Nephron progenitor cell (in vitro differentiated cells): ENCODE measurements at regions not wholly inside any gene's neighbourhood (a gene's known extent, or its start where the extent isn't known, plus 50 kb on each side); places are given as distances from the start of the nearest gene placed in this dataset.

Source experiments
- DNase-seq: peaks from one replicate; pipeline ENCODE4 v3.0.0; 2021
- H3K27ac Mint-ChIP-seq: 2 replicates; pipeline ENCODE4 v1.8.0; 2021; ENCODE audit warnings: mild to moderate bottlenecking, moderate library complexity, mixed read lengths
- H3K27me3 Mint-ChIP-seq: 2 replicates; pipeline ENCODE4 v1.8.0; 2021; ENCODE audit warnings: mild to moderate bottlenecking, low read depth, mixed read lengths; ENCODE audit not compliant: poor library complexity
- H3K36me3 Mint-ChIP-seq: 2 replicates; pipeline ENCODE4 v1.8.0; 2021; ENCODE audit warnings: low read depth, mixed read lengths
- H3K4me1 Mint-ChIP-seq: 2 replicates; pipeline ENCODE4 v1.8.0; 2021; ENCODE audit warnings: mixed read lengths
- H3K4me3 Mint-ChIP-seq: 2 replicates; pipeline ENCODE4 v1.8.0; 2021; ENCODE audit warnings: mild to moderate bottlenecking, moderate library complexity, mixed read lengths
- H3K9me3 Mint-ChIP-seq: 2 replicates; pipeline ENCODE4 v1.8.0; 2021; ENCODE audit warnings: mild to moderate bottlenecking, moderate library complexity, mixed read lengths
- TF ChIP-seq, protein P1 (sequence below): fragments of 200-600 bp; sonication (generic); IDR thresholded peaks from 2 replicates; pipeline ENCODE4 v1.5.0; 2021; ENCODE audit warnings: antibody characterized with exemption

GRCh38 chr4:22264261-22264660 lies 251.6 kb downstream of the ADGRA3 start:
- Mint-ChIP-seq H3K36me3 (no peaks in the 10 kb centered on the region), H3K4me3 (no peak overlapping the region), H3K27me3 (peaks cover 10% of the 10 kb centered on the region), H3K4me1 (no peaks in the 10 kb centered on the region), H3K9me3 (peaks cover 13% of the 10 kb centered on the region), H3K27ac (no peak overlapping the region)
- DNase-seq = no peak
- TF ChIP-seq, protein P1, sequence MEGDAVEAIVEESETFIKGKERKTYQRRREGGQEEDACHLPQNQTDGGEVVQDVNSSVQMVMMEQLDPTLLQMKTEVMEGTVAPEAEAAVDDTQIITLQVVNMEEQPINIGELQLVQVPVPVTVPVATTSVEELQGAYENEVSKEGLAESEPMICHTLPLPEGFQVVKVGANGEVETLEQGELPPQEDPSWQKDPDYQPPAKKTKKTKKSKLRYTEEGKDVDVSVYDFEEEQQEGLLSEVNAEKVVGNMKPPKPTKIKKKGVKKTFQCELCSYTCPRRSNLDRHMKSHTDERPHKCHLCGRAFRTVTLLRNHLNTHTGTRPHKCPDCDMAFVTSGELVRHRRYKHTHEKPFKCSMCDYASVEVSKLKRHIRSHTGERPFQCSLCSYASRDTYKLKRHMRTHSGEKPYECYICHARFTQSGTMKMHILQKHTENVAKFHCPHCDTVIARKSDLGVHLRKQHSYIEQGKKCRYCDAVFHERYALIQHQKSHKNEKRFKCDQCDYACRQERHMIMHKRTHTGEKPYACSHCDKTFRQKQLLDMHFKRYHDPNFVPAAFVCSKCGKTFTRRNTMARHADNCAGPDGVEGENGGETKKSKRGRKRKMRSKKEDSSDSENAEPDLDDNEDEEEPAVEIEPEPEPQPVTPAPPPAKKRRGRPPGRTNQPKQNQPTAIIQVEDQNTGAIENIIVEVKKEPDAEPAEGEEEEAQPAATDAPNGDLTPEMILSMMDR = no peak

- Mint-ChIP-seq H3K4me1 (no peaks in the 10 kb centered on the region), H3K27ac (no peak overlapping the region), H3K9me3 (no peaks in the 10 kb centered on the region), H3K4me3 (no peak overlapping the region), H3K27me3 (peaks cover 8% of the 10 kb centered on the region), H3K36me3 (no peaks in the 10 kb centered on the region)
- TF ChIP-seq, protein P1 = no peak
- no peak for DNase-seq
These were observed 262.4 kb downstream of the ADGRA3 start for GRCh38 chr4:22253431-22253830.

GRCh38 chr4:22246847-22247246 lies 269.0 kb downstream of the ADGRA3 start:
- no peak overlapping the region for H3K4me3 Mint-ChIP-seq
- TF ChIP-seq, protein P1 = no peak
- no peaks in the 10 kb centered on the region for H3K36me3 Mint-ChIP-seq
- peaks cover 8% of the 10 kb centered on the region for H3K27me3 Mint-ChIP-seq
- no peaks in the 10 kb centered on the region for H3K4me1 Mint-ChIP-seq
- no peak for DNase-seq
- H3K27ac Mint-ChIP-seq = no peak overlapping the region
- peaks cover 14% of the 10 kb centered on the region for H3K9me3 Mint-ChIP-seq

- Mint-ChIP-seq H3K9me3 (peaks cover 14% of the 10 kb centered on the region), H3K27ac (no peak overlapping the region), H3K27me3 (peaks cover 3% of the 10 kb centered on the region), H3K4me3 (no peak overlapping the region), H3K4me1 (no peaks in the 10 kb centered on the region), H3K36me3 (no peaks in the 10 kb centered on the region)
- DNase-seq = no peak
- TF ChIP-seq, protein P1 = no peak
These were observed 270.6 kb downstream of the ADGRA3 start for GRCh38 chr4:22245294-22245693.

DNA sequence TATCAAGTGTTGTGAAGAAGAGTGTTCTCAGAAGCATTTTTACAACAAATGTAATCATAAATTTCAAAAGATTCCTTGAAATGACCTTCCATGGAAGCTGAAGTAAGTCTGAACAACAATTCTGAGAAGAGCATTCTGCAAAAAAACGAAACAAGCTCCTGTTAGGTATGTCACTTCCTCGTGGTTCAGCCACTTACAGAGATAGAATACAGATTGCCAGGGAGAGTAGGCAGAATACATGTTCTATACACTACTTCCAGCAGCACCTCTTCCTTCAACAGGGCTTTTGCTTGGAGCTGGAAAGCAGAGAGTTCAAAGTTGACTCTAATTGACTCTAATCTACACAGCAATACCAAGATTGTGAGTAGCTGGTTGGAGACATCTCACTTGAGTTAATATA lies 274.5 kb downstream of the ADGRA3 start:
- Mint-ChIP-seq H3K4me3 (no peak overlapping the region), H3K4me1 (peaks cover 17% of the 10 kb centered on the region), H3K27me3 (peaks cover 4% of the 10 kb centered on the region)

GRCh38 chr4:22240814-22241213 lies 275.1 kb downstream of the ADGRA3 start:
- Mint-ChIP-seq H3K4me3 (no peak overlapping the region), H3K4me1 (peaks cover 23% of the 10 kb centered on the region), H3K27me3 (peaks cover 4% of the 10 kb centered on the region), H3K9me3 (peaks cover 22% of the 10 kb centered on the region), H3K27ac (no peak overlapping the region), H3K36me3 (no peaks in the 10 kb centered on the region)
- no peak for DNase-seq
- TF ChIP-seq, protein P1 = no peak

More for the DNA sequence above, 274.5 kb downstream of the ADGRA3 start:
- TF ChIP-seq, protein P1 = no peak
- Mint-ChIP-seq H3K9me3 (peaks cover 22% of the 10 kb centered on the region), H3K27ac (no peak overlapping the region), H3K36me3 (no peaks in the 10 kb centered on the region)
- no peak for DNase-seq
